Activated naive CD4-positive, alpha-beta T cell (primary cell): ENCODE measurements at regions not wholly inside any gene's neighbourhood (a gene's known extent, or its start where the extent isn't known, plus 50 kb on each side); places are given as distances from the start of the nearest gene placed in this dataset.

Source experiments
- DNase-seq, 4 experiments: peaks; one replicate each; lab custom pipeline; 2025; lab: John Stamatoyannopoulos, UW

DNA sequence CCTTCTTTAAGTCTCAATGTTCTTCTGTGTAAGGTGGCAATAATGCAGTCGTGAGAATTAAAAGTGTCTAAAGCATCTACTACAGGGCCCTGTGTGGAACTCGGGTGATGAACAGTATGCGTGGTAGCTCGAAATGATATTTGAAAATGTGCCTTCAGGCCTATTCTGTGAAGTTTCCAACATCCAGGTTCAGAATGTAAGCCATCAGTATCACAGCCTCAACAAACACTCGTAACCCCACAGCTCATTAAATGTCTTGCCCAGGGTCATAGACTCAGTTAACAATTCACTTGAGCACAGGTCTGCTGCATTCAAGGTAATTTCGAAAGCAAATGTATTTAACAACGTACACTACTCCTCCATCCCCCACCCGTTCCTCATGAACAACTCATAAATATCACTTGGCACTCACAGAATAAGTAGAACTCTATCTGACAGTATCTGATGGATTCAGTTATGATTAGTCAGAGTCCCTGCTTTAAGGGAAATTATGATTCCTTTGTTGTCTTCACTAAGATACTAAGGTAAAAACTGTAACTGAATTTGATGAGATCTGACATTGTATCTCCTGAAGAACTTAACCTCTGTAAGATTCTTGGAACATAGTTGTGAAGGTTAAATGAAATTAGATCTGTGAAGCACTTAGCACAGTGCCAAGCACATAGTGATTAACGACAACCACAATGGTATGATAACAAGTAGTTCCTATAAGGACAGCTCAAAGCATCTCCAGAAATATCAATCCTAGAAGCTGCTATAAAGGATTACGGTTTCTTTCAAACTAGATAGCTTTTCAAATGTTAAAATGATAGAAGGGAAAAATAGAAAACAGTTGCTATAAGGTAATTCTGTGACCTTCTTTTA is 642.3 kb downstream of the TBL1XR1 start:
- no peak for DNase-seq

DNA sequence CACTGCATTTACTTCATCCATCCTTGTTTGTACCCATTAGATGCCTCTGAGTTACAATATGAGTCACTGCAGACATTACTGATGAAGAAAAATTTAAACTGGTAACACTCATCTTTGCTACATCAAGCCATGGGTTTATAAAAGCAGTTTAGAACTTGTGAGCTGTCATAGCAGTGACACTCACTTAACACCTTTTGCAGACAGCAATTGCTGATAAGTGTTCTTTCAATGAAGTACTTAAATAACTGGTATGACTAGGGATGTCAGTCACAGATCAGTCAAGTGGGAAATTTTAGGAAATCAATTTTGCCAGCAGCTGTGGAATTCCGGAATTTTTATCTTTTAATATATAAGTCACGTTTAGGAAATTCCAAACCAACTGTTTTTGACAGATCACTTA is 643.0 kb downstream of the TBL1XR1 start:
- DNase-seq: no peak

DNA sequence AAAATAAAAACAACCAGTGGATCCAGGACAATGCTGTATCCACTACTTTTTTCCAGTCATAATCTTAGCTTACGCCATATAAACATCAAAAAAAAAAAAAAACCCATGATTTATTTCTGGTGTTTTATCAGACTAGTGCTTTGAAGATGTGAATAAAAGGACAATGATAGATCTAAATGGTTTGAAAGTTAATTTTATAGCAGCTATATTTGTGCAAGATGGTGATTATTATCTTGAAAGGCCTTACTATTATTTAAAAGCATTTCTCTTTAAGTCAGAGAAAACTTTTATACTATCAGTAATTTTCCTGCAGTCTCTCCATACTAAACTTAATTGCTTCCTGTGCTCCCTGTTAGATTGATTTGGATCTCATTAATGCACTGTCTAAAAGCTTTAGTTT is 670.3 kb downstream of the TBL1XR1 start:
- no peak for DNase-seq

DNA sequence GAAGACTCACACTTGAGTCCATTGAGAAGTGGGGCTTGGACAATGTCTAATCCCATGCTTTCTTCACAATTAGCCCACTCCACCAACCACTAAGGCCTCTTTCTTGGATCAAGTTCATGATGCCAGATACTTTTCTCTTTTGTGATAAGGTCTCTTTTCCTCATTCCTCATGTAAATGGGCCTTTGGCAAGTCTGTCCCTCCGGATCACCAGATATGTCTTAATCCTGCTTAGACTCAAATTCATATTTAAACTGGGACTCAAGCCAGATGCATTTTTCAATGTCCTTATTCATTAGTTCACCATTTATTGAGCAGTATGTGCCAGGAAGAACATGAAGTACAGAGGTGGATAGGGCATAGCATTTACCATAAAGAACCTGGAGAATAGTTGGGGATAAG is 671.1 kb downstream of the TBL1XR1 start:
- no peak for DNase-seq

DNA sequence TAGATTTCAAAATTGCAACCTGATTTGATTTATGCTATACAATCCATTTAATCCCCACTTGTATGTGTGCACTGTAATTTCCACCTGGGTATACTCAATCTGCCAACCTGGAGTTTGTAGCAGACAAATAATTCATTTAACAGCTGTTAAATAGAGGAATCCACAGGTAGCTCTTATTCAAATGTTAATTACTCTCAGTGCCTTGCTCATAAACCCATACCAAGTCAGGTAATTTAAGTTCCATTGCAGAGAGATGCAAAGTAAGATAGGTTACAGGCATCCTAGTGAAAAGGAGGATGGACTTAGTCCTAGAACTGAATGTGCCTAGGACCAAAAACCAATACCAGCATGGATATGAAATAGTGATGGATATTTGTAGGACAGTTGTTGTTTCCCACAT is 674.2 kb downstream of the TBL1XR1 start:
- DNase-seq: no peak

DNA sequence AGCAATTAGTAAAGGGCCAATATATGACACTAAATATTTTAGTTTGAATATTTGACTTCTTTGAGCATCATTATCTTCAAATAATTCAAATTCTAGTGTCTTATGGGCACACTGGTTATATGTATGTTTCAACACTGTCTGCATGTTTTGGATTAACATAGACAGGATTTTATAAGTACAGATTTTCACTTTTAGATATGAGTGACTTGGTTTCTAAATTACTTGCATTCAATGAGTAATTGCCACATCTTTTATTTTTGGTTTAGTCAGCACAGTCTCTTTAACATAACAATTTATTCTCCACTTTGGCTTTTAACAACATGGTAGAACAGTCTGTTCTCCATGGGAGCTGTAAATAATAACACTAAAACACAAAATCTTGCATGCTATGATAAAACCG is 674.8 kb downstream of the TBL1XR1 start:
- no peak for DNase-seq

DNA sequence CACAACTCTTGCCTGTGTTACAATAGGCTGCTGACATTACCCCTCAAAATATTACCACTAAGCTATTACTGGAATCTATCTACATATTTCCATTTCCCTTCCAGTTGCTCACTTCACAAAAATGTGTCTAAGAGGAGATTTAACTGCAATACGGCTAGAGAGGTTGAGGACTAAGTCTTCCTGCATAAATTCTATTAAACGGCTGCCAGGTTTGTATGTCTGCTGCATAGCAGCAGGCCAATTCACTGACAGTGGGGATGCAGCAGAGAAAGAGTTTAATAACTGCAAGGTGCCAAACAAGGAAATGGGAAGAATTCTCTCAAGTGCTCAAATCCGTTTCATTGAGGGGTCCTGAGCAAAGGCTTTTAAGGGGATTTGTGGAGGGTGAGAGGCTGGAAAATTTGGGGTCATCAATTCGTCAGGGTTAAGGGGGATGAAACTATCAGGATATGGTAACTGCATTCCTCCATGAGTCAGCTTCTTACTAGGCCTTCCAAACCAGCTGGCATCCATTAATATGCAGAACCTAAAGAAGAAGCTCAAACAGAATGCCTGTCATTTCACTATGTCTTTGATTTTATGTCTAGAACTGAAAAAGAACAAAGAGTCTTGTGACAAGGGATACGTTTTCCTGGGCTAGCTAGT is 675.6 kb downstream of the TBL1XR1 start:
- no peak for DNase-seq

DNA sequence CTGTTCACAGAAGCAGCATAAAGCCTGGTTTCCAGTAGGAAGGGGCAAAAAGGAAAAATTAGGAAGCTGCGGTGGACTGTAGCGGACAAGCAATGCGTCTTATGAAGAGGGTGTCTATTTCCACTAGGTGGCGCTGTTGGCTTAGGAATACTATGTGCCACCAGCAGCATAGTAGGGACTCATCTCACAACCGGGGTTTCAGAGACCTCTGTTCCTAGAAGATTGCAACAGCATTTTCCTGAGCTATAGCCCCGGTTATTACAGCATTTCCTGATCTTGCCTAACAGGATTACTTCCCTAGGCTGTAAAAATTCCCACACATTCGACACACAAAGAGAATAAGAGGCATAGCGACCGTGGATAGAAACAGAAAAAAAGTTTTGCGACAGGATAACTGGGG is 683.0 kb downstream of the TBL1XR1 start:
- DNase-seq: no peak

DNA sequence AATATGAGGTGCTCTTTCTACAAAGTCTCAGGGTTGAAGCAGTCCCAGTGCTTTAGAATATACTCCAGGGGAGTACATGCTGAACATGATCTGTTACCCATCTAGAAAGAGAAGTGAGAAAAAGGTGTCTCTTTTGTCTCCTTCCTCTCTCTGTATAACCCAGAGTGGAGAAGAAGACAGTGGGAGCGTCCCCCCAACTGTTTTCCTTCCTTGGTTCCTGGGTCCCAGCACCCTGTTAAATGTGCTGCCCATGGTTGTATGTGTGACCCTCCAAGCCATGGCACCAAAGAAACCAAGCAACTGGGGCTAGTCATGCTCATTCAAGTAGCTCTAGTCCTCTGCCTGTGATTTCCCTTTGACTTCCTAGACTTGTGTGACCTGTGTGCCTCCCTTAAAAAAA is 683.7 kb downstream of the TBL1XR1 start:
- no peak for DNase-seq

DNA sequence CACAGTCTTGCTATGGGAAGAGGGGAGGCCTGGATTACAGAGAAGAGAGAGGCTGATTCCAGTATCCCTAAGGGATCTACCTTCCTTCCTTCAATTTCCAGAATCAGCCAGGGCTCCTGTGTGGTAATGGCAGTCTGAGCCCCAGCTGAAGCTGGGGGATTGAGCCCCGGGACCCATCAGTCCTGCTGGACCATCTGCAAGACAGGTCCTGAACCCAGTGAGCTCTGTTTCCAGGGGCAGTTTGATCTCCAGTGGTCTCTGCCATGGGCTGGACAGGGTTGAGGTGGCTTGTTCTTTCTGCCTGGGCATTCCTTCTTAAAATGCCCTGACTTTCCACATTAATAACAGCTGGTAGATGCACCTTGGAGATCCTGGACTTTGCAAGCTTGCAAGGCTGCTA is 685.2 kb downstream of the TBL1XR1 start:
- no peak for DNase-seq

DNA sequence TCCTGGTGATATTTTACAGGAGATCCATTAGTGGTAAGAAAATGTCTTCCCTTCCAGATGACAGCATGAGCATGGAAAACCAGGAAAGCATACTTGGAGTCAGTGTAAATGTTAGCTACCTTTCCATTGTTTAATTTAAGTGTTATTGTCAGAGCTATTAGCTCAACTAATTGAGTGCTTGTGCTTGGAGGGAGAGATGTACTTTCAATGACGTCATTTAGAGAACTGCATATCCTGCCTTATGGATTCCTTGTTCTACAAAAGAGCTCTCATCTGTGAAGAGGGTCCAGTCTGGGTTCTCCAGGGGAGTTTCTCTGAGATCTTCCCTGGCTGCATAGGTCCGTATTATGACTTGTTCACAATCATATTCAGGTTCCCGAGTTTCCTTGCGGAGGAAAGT is 687.2 kb downstream of the TBL1XR1 start:
- DNase-seq: no peak

DNA sequence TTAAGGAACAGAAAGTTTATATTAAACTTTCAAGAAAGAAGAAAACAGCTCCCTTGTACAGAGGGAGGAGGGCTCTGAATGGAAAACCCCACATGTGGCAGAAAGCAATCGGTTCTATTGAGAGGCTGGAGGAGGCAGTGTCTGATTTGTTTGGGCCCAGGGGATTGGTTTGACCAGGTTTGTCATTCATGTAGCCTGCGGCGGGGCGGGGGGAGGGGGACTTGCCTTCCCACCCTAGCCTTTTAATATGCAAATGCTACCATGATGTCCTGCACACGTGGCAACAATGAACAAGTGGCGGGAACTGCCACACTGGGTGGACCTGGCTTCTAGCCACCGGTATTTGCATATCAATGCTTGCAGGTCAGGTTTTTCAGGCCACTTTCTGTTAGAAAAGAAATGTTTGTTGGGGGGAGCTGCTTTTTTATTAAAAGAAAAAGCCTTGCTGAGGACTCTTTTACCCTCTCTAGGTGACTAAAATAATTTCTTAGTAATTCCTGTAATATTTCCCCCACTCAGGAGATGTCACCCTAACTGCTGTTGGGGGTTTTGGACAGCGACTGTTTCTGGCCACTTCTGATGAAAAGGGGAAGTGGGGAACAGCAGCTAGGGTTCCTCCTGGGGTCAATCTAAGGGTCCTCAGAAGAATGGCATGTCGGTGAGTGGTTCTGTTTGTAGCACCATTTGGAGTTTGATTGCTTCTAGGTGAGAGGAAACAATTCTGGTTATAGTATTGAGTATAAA is 691.2 kb downstream of the TBL1XR1 start:
- DNase-seq: no peak

DNA sequence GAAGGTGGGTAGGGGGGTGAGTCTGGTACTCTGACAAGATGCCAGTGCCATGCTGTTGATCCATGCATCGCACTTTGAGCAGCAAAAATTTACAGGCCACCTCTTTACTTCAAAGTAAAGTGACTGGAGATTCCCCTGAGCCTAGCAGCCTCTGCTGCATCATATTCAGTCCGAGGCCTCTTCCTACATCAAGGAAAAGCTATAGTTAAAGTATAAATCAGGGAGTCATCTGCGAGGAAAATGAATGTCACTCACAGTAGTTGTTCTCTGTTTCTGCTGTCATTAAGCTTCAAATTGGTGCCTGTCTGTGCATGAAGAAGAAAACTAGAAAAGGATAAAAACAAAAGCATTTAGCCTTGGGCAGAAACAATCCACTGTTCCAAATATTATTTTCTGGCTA is 706.2 kb downstream of the TBL1XR1 start:
- DNase-seq: no peak

DNA sequence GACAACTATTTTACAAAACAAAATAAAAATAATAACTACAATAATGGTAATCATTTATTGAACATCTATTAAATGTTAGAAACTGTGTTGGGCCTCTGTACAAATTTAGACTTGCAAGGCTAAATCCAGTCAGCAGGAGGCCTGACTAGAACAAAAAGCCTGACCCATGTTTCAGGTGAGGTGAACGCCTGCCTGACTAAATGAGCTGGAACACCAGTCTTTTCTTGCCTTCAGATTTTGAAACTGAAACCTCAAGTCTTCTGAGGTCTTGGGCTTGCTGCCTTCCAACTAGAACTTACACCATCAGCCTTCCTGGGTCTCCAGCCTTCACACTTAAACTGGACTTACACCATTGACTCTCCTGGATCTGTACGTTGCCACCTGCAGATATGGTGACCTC is 706.9 kb downstream of the TBL1XR1 start:
- no peak for DNase-seq

DNA sequence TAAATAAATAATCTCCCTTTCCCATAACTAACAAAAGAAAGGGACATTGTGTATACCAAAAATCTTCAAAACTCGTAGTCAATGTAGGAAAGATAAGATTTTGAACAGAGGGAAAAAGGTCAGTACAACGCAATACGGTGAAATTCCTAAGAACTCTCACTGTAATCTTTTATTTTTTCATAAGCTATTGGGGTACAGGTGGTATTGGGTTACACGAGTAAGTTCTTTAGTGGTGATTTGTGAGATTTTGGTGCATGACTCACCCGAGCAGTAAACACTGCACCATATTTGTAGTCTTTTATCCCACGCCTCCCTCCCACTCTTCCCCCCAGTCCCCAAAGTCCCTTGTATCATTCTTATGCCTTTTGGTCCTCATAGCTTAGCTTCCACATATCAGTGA is 718.0 kb downstream of the TBL1XR1 start:
- DNase-seq: no peak

DNA sequence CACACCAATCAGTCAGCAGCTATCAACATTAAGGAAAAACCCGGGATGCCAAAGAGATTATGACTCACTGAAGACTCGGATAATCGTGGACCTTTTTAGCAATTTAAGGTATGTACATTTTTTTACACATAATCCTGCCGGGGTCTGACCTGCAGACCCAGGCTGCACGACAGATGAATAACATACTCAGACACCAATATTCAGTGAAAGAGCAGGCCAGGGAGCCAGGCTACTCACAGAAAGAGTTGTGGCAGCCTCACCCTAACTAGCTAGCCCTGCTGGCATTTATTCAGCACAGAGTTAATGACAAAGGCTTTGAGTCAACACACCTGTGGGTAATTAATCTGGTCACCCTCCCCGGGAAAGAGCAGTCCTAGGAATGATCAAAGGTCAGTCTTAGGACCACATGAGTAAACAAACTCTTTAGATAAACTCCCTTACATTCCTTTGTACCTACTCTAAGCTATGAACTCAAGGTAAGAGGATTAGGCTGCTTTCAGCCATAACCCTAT is 727.5 kb downstream of the TBL1XR1 start:
- DNase-seq: no peak

DNA sequence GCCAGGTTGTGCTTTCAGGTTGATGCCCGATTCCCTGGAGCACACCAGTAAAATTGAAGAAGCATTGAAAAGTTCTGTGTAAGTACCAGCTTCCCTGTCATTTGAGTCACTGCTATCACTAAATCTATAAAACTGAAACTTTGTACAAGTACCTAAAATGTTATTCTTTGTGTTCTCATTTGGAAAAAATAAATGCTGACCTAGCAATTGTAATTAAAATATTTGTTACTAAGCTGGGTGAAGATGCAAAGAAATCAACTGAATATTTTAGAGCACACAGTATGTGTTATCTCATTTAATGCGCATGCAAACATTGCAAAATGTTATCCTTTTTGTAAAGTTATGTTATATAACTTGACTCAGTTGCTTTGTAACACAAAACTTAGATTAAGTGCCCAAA is 733.7 kb downstream of the TBL1XR1 start:
- DNase-seq: no peak

DNA sequence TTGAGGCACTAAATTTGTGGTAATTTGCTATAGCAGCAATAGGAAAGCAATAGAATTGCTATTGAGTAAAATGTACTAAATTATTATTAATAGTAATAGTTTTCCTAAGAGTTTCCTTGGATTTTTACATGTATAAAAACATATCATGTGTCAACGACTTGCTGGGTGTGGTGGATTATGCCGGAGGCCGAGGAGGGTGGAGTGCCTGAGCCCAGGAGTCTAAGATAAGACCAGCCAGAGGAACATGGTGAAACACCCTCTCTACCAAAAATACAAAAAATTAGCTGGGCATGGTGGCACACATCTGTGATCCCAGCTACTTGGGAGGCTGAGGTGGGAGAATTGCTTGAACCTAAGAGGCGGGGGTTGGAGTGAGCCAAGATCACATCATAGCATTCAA is 749.9 kb downstream of the TBL1XR1 start:
- DNase-seq: no peak

DNA sequence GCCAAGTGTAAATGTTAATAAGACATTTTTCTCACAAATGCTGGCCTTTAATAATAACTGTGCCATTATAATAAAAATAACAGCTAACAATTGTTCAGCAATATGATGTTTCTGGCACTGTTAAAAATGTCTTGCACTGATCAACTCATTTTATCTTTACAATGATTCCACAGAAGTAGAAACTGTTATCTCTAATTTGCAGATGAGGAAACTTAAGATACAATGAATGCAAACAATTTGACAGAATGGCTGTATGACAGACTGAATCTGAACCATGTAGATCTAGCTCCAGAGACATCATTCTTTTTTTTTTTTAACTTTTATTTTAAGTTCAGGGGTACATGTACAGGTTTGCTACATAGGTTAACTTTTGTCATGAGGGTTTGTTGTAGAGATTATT is 755.0 kb downstream of the TBL1XR1 start:
- no peak for DNase-seq

DNA sequence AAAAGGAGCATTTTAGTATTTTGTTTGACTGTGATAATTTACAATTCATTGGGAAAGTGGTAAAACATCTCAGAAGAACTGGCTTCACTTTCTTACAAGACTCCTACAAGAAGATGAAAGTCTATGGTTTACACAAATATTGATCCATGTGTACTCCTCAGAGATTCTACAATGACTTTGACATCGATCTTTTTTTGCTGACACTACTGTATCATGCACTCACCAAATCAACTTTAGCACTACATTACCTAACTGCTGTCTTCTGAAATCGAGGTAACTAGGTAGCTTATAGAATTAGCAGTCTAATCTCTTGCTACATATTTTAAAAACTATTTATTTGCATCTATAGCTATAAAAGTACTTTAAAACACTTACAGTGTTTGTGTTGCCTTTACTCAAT is 757.6 kb downstream of the TBL1XR1 start:
- no peak for DNase-seq

DNA sequence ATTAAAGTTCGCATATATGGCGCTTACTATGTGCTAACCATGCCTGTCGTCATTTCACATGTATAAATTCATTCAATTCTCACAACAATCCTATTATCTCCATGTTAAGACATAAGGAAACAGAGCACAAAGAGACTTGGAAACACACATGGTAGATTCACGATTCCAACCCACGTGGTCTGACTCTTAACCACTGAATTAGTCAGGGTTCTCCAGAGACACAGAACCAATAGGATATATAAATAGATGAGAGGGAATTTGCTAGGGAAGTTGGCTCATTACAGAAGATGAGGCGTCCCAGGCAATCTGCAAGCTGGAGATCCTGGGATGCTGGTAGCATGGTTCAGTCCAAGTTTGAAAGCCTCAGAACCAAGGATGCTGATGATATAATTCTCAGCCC is 765.3 kb downstream of the TBL1XR1 start:
- no peak for DNase-seq

DNA sequence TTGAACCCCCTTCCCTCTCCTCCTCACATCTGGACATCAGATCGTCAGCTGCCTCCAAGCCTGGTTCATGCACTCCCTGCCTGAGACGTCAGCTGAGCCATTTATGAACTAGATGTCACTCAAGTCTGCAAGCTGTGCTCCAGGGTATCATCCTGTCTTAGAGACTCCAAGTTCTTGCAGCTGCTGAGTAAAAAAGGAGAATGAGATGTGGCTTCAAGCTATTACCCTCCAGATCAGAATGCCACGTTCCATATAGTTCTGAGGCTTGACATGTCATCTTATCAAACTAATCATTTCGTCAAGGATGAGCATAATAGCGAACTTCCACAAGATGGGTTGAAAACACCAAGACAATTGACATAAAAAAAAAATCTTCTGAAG is 766.3 kb downstream of the TBL1XR1 start:
- no peak for DNase-seq
